ENCODE measurements at regions not wholly inside any gene's neighbourhood (a gene's known extent, or its start where the extent isn't known, plus 50 kb on each side); places are given as distances from the start of the nearest gene placed in this dataset.

DNA sequence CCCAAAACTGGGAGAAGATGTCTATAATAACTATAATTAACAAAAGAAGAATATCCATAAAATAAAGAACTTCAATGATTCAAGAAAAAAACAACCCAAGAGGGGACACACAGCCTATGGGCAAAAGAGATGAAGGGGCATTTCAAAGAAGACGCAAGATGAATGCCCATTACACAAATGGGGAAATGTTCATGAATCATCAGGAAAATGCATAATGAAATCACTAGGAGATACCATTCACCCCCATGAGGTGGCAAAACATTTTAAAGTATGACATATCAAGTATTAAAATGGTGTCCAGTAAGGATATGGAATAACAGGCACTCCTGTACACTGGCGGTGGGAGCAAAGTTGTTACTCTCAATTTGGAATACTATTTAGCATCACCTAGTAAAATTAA is 183.3 kb downstream of the TXNL1 start:
- Histone ChIP-seq H3K79me1 (ENCODE audit: low read depth, low read length) (no peaks in the 10 kb centered on the region), H4K91ac (replicated peaks; ENCODE audit: insufficient read length, low read length) (no peak overlapping the region), H2BK5ac (ENCODE audit: low read depth, low read length) (no peak overlapping the region), H3K14ac (ENCODE audit: insufficient read length) (no peak overlapping the region), H3K4ac (replicated peaks; ENCODE audit: insufficient read length, low read depth, low read length) (no peak overlapping the region), H3K56ac (replicated peaks; ENCODE audit: insufficient read length, low read depth, low read length) (no peak overlapping the region), H3K9me3 (ENCODE audit: insufficient read depth in 2 of 2, low read depth in 1 of 2, low read length in 1 of 2) (no peaks in the 10 kb centered on the region), H2AFZ (ENCODE audit: low read length) (no peak overlapping the region), H2BK120ac (replicated peaks; ENCODE audit: low read depth, low read length) (no peak overlapping the region), H3K4me3 (ENCODE audit: extremely low read depth in 1 of 4, insufficient read depth in 2 of 4, low read depth in 3 of 4, low read length in 4 of 4) (no peak overlapping the region), H4K8ac (ENCODE audit: extremely low read depth, insufficient read depth, low read length) (no peak overlapping the region), H4K5ac (ENCODE audit: insufficient read length, low read depth, low read length) (no peak overlapping the region), H2BK15ac (ENCODE audit: low read length) (no peak overlapping the region), H2BK12ac (ENCODE audit: low read depth, low read length) (no peak overlapping the region), H2BK20ac (ENCODE audit: low read length) (no peak overlapping the region), H3K18ac (ENCODE audit: extremely low read depth, low read length) (no peak overlapping the region), H3K4me1 (replicated peaks in 1 of 4; ENCODE audit: control insufficient read depth in 3 of 4, insufficient read depth in 4 of 4, low read length in 3 of 4) (no peaks in the 10 kb centered on the region; a peak in 2 of 7 replicates), H3K27me3 (replicated peaks in 1 of 4; ENCODE audit: control insufficient read depth in 3 of 4, extremely low read depth in 1 of 4, insufficient read depth in 3 of 4, low read length in 3 of 4) (no peaks in the 10 kb centered on the region), H3K36me3 (ENCODE audit: control insufficient read depth in 2 of 4, insufficient read depth in 4 of 4, low read length in 3 of 4) (no peaks in the 10 kb centered on the region), H3K9ac (replicated peaks in 1 of 4; ENCODE audit: extremely low read depth in 1 of 4, low read depth in 3 of 4, low read length in 3 of 4) (no peak overlapping the region), H3K23ac (ENCODE audit: insufficient read length) (no peak overlapping the region), H3K79me2 (ENCODE audit: control insufficient read depth in 1 of 2, insufficient read depth in 2 of 2, low read length in 2 of 2) (no peaks in the 10 kb centered on the region), H2AK5ac (ENCODE audit: low read depth, low read length) (no peak overlapping the region), H3K23me2 (ENCODE audit: low read depth, low read length) (no peaks in the 10 kb centered on the region), H3K27ac (ENCODE audit: low read depth, low read length) (no peak overlapping the region), H4K20me1 (replicated peaks in 1 of 2; ENCODE audit: control insufficient read depth in 1 of 2, insufficient read depth in 2 of 2, low read length in 2 of 2) (no peaks in the 10 kb centered on the region), H3K4me2 (ENCODE audit: insufficient read depth in 1 of 2, low read depth in 2 of 2, low read length in 2 of 2) (no peak overlapping the region)
- ChIA-PET POLR2A (ENCODE audit: partially characterized antibody) (interaction anchor here (1.0 kb wide), 1 partner anchor 16 kb away, joined by 4 read pairs; no protein-coding TSS in a partner anchor), CTCF (ENCODE audit: partially characterized antibody) (no interaction called here)
- WGBS, 2 experiments (ENCODE audit: extremely low coverage in 1 of 2, insufficient coverage in 1 of 2, insufficient read length in 1 of 2, insufficient replicate concordance in 2 of 2, low coverage in 1 of 2, low lambda C conversion rate in 2 of 2, missing lambda C conversion rate in 1 of 2), result 100% methylated on average over 2 of the region's 2 CpGs; no CpG with 5 or more reads in 1 of the 2 experiments
- FAIRE-seq (peak; percentile 7), DNase-seq (ENCODE audit: low read depth in 1 of 2, low spot score in 2 of 2) (no peak)
- TF ChIP-seq YY1 (IDR thresholded peaks at IDR 0.05; ENCODE audit: low read depth, low read length), result no peak
- no peak for TF ChIP-seq POLR2AphosphoS5 (IDR thresholded peaks at IDR 0.05; ENCODE audit: low read depth, low read length)
- TF ChIP-seq E2F6 (IDR thresholded peaks at IDR 0.05), result no peak
- TF ChIP-seq MAFK (IDR thresholded peaks at IDR 0.05; ENCODE audit: low read depth, low read length), result no peak
- TF ChIP-seq TEAD4 (IDR thresholded peaks at IDR 0.05; ENCODE audit: low read depth, low read length), result no peak
- no peak for TF ChIP-seq TCF12 (IDR thresholded peaks at IDR 0.05; ENCODE audit: low read depth, low read length)
- TF ChIP-seq RNF2 (IDR thresholded peaks at IDR 0.05; ENCODE audit: borderline replicate concordance, low read depth, low read length, missing control alignments, poor library complexity, severe bottlenecking), result no peak
- no peak for TF ChIP-seq POLR2A (IDR thresholded peaks at IDR 0.05; ENCODE audit: control extremely low read depth in 1 of 2, low read depth in 2 of 2, low read length in 2 of 2)
- no peak for TF ChIP-seq SUZ12 (IDR thresholded peaks at IDR 0.05; ENCODE audit: low read length)
- TF ChIP-seq RXRA (IDR thresholded peaks at IDR 0.05; ENCODE audit: insufficient read depth, low read depth, low read length), result no peak
- TF ChIP-seq TAF7 (optimal IDR thresholded peaks at IDR 0.05; ENCODE audit: borderline replicate concordance, low read depth, low read length), result no peak

Measured in H1 (cell line).